Erythroblast (primary cell): ENCODE measurements at regions not wholly inside any gene's neighbourhood (a gene's known extent, or its start where the extent isn't known, plus 50 kb on each side); places are given as distances from the start of the nearest gene placed in this dataset.

Source experiments
- DNase-seq, 2 experiments: peaks; one replicate each; lab custom pipeline; 2025; lab: John Stamatoyannopoulos, UW
- GATA1 ChIP-seq: IDR thresholded peaks from 2 replicates; pipeline ENCODE4 v1.6.1; 2011; ENCODE audit warnings: low read depth, mild to moderate bottlenecking, control low read depth, low read length, moderate library complexity
- POLR2A ChIP-seq: IDR thresholded peaks from 2 replicates; pipeline ENCODE4 v1.6.1; 2011; ENCODE audit warnings: mild to moderate bottlenecking, low read length

DNA sequence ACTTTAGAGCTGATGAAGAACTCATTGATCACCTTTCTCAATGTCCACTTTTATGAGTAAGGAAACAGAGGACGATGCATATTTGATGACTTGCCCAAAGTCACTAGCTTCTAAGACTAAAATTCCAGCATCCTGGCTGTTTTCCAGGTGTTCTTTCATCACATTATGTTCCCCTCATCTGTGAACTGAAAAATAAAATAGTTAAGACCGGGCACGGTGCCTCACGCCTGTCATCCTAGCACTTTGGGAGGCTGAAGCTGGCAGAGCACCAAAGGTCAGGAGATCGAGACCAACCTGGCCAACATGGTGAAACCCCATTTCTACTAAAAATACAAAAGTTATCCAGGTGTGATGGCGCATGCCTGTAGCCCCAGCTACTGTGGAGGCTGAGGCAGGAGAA is 297.5 kb downstream of the DUSP10 start:
- TF ChIP-seq GATA1 (no peak), POLR2A (no peak)
- DNase-seq = no peak

DNA sequence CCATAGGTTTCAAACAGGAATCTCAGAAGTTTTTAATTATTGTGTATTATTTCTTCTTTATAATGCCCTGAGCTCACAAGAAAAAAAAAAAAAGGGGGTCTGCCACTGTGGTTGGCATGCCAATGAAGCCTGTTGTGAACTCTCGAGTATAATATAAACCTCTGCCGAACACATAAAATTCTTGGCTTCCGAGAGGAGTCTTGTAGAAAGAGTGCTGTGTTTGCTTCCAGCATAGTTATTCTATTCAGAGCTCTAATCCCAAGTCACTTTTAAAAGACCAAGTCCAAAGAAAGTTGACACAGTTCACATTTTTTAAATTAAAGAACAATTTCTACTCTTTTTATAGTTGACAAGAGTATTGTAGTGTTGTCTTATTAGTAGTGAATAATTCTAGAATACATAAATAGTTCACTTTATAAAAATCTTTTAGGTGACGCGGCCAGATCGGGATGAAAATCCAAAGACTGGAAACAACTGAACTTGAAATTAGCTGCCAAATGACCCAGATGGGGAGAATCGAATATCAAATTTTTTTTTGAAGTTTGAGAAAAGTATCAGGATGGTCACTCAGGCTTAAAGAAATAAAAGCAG is 293.2 kb downstream of the DUSP10 start:
- TF ChIP-seq GATA1 = no peak
- no peak for DNase-seq

DNA sequence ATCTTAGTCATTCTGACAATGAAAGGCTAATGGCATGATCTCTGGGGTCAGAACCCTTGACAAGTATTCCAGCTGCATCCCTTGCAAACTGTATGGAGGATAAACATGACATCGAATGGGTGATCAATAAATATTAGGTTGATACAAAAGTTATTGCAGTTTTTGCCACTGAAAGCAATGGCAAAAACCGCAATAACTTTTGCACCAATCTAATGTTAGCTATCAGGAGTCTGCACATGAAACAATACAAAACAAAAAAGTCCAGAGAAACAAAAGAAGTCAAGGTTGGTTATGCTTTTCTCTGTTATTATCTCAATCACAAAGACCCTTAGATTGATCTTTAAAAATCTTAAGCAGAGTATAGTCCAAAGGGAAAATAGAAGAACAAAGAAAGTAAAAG is 292.7 kb downstream of the DUSP10 start:
- TF ChIP-seq POLR2A = no peak
- no peak for TF ChIP-seq GATA1
- no peak for DNase-seq

DNA sequence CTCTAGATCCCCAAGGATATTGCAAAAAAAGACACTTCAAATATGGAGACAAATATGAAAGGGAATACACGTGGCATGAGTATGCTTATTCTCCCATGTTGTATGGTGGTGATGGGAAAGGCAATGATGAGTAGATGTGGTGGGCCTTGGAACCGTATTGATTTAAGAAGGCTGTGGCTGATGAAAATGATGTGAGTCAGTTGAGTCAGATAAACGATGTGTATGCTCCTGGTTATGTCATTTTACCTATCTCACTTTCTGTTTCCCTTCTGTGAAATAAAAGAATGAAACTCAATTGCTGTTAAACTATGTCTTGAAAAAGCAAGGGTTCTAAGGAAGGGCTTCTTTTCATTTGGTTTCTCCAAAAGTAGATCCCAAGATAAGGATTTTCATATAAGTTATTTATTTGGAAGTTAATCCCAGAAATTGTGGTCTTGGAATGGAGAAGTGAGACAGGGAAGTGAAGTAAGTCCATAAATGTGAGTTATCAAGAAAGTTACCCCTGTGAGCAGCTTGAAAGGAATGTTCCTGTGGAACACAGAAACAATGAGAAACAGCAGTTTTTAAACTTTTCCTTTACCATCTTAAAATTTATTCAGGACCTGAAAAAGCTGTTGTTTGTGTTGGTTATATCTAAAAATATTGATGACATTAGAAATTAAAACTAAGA is 292.0 kb downstream of the DUSP10 start:
- DNase-seq = no peak
- no peak for TF ChIP-seq POLR2A
- TF ChIP-seq GATA1 = no peak

DNA sequence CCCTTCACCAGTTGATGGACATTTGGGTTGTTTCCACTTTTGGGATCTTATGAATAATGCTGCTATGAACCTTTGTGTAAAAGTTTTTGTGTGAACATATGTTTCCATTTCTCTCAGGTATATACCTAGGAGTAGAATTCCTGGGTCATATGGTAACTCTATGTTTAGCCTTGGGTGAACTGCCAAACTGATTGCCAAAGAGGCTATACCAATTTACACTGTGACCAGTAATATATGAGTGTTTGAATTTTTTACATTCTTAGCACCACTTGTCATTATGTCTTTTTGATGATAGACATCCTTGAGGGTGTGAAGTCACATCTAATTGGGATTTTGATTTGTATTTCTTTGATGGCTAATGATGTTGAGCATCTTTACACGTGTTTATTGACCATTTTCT is 290.1 kb downstream of the DUSP10 start:
- no peak for DNase-seq
- TF ChIP-seq GATA1 (no peak), POLR2A (no peak)

DNA sequence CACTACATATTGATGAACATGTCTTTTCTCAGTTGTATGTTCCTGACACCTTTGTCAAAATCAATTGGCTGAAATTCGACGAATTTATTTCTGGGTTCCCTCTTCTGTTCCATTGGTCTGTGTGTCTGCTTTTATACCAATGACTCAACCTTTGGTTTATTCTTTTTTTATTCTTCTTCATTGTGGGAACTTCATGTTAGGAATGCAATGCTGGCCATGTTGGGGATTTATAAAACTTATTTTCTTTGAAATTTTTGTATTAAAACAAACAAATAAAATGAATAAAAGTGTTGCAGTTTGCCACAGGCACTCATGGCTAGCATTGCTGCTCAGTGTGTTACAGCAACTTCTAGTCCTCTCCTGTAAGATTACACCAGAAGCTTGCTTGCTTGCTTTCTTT is 287.8 kb downstream of the DUSP10 start:
- no peak for DNase-seq
- TF ChIP-seq POLR2A (no peak), GATA1 (no peak)

DNA sequence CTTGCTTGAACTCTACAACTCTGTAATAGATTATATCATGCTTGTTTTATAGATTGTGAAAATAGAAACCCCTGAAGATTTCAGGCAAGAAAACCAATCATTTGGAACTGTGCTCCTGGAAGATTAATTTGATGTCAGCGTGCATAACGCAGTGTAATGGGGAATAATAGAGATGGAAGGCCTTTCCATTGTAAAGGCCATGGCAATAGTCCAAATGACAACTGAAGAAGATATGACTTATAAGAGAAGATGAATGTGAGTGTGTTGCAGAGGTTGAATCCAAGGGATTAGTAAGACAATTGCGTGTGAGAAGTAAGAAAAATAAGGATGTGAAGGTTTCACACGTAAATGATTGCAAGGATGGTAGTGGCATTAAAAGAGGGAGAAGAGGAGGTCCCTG is 285.0 kb downstream of the DUSP10 start:
- TF ChIP-seq GATA1 = no peak
- TF ChIP-seq POLR2A = no peak
- DNase-seq = no peak

DNA sequence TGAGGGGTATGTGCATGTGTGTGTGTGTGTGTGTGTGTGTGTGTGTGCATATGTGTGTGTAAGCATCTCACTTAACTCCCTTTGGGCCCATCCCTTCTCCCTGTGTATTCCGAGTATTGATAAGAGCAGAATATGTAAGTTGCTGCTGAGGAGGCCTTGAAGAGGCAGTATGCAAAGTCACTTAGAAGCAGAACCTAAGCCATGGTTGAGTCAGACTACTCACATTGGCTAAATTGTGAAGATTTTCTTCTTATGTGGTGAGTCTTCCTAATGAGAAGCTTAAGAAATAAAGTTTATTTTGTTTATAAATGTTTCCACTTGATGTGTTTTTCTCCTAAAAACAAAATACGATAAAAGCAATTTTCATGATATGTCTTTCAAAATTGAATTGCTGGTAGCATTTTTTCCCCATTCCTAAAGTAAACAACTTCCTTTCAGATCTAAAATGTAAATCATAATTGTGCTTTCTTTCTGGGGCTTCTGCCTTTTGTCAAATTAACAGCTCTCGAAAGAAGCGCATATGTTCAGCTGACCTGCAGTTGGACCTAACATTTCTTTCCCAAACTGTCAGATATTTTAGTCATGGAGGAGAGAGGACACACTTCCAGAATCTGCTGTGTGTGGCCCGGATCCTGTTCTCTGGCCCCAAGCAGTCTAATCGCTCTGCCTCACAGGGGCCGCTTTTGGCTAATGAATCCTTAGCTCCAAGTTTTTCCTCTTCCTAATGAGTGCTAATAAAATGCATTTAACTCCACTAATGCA is 284.0 kb downstream of the DUSP10 start:
- TF ChIP-seq POLR2A (no peak), GATA1 (no peak)
- no peak for DNase-seq

DNA sequence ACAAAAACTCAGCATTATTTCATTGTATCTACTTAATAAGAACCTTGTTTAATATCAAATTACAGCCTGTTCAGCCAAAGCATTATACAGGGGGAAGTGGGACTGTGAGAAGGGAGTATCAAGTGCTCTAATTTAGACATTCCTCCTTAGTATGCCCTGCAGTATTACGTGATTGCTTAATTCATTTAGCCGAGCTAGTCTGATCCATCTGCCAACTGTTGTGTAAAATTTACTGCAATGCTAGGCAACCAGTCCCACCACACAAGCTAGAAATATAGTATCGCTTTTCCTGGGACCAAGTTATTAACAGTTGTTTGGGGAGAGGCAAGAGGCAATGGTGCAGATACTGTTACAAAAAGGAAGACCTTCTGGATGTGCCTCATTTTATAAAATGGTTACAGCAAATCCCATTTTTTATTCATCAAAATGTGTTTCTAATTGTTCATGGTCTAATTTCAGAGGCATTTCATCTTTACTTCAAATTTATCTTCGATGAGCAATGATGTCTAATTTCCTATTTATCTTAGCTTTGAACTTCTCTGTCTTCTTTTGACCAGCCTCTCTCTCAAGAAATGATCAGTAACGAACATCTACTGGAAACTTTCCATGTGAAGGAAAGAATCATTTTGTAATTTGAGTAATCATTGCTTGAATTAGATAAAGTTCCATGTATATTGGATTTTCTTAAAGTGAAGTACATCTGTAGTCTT is 283.3 kb downstream of the DUSP10 start:
- no peak for TF ChIP-seq GATA1
- no peak for TF ChIP-seq POLR2A
- DNase-seq = no peak

DNA sequence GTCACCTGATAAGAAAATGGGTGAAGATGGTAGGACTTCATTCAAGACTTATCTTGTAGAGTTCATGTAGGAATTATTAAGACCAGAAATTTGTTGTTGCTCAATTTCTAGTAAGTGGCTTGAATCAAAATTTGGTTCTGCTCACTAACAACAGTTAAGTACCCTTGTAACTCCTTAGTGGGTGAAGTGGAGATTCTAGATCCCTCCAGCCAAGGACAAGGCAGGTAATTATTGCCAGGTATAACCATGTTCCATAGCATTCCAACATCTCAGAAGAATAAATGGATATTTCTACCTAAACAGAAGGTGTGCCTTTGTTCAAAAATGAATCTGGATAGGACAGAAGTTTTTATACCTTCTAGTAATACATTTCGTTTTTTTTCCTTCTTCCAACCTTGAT is 282.3 kb downstream of the DUSP10 start:
- DNase-seq = no peak
- no peak for TF ChIP-seq POLR2A

DNA sequence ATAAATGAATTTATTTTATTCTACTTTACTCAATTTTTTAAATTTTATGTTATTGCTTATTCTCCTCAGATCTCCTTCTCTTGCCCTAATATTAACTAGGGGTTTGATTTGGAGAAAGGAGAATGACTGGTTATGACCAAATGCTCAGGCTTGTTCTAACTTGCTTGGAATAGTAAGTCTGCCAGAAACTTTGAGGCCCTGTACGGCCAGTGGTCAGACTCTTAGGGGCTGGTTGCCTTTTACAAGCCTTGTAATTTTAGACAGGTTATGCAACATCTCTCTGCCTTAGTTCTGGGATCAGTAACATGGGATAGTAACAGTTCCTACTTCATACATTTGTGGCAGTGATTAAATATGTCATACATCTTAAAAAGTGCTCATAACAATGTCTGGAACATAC is 279.5 kb downstream of the DUSP10 start:
- DNase-seq = no peak
- TF ChIP-seq GATA1 (no peak), POLR2A (no peak)

DNA sequence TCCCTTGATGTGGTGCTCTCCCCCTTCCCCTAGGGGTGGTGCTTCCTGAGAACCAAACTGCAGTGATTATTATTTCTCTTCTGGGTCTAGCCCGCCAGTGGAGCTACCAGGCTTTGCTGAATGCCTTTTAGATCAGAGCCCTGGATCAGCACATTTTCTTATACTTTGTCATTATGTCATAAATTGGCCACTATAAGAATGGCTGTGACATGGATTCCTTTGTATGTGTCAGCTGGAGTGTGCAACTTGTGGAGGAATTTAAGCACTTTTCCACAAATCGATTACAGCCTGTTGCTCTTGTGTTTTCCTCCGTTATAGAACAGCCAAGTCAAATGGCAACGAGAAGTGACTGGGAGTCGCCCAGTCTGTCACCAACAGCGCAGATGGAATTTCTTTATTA is 273.3 kb downstream of the DUSP10 start:
- no peak for TF ChIP-seq GATA1
- no peak for TF ChIP-seq POLR2A
- no peak for DNase-seq

DNA sequence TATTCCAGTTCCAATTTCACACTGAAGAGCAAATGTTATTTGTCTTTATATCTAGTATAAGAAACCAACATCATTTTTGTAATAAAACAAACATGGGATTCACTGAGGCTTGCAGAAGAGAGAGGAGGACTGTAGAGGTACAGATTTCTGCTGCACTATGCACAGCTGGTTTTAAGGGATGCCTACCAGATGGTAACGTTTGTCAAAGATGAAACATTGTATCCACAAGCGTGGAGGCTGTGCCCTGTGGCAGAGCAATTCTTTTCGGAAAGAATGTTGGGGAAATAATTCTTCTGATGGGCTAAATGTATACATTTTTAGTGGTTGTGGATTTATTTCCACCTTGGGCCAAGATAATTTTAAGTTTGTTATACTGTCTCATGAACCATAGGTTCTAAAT is 272.4 kb downstream of the DUSP10 start:
- no peak for DNase-seq
- TF ChIP-seq POLR2A = no peak
- no peak for TF ChIP-seq GATA1
